Lung microvascular endothelial cell (primary cell): ENCODE measurements at regions not wholly inside any gene's neighbourhood (a gene's known extent, or its start where the extent isn't known, plus 50 kb on each side); places are given as distances from the start of the nearest gene placed in this dataset.
"Not testable (repeated sequence)": the region's sequence is repeated elsewhere in the genome, so short reads cannot be mapped to it uniquely, and the experiment has no call there.

Source experiments
- DNase-seq, 2 donors: peaks; one replicate each; pipeline versions ENCODE4 v3.0.0 to v3.0.0-alpha.2; 2010; ENCODE audit warnings: low read depth in 2 of 2

- DNase-seq = no peak
Measured at GRCh38 chr13:67943116-67943515, 713.0 kb upstream of the PCDH9 start.

- DNase-seq = no peak
Measured at GRCh38 chr13:67935626-67936025, 705.5 kb upstream of the PCDH9 start.

GRCh38 chr13:67934617-67935330 is 704.6 kb upstream of the PCDH9 start:
- no peak for DNase-seq

- no peak for DNase-seq
Measured at GRCh38 chr13:67932991-67933390, 702.9 kb upstream of the PCDH9 start.

GRCh38 chr13:67917291-67917987 is 687.3 kb upstream of the PCDH9 start:
- no peak for DNase-seq

GRCh38 chr13:67916650-67917049 is 686.5 kb upstream of the PCDH9 start:
- no peak for DNase-seq

GRCh38 chr13:67914535-67914934 is 684.4 kb upstream of the PCDH9 start:
- no peak for DNase-seq

- not testable (repeated sequence) for DNase-seq
Measured at GRCh38 chr13:67902960-67903359, 672.8 kb upstream of the PCDH9 start.

GRCh38 chr13:67880916-67881315 is 650.8 kb upstream of the PCDH9 start:
- DNase-seq = no peak

- no peak for DNase-seq
Measured at GRCh38 chr13:67878376-67878775, 648.2 kb upstream of the PCDH9 start.

GRCh38 chr13:67877031-67877430 is 646.9 kb upstream of the PCDH9 start:
- no peak for DNase-seq

GRCh38 chr13:67867206-67867605 is 637.1 kb upstream of the PCDH9 start:
- DNase-seq = no peak

- no peak for DNase-seq
Measured at GRCh38 chr13:67860315-67860714, 630.2 kb upstream of the PCDH9 start.

GRCh38 chr13:67859904-67860303 is 629.8 kb upstream of the PCDH9 start:
- DNase-seq = no peak

- no peak for DNase-seq
Measured at GRCh38 chr13:67857581-67858310, 627.6 kb upstream of the PCDH9 start.

GRCh38 chr13:67856955-67857354 is 626.8 kb upstream of the PCDH9 start:
- DNase-seq = no peak

- DNase-seq = no peak
Measured at GRCh38 chr13:67855741-67856238, 625.7 kb upstream of the PCDH9 start.

- no peak for DNase-seq
Measured at GRCh38 chr13:67854990-67855389, 624.9 kb upstream of the PCDH9 start.

GRCh38 chr13:67844574-67844973 is 614.4 kb upstream of the PCDH9 start:
- no peak for DNase-seq

GRCh38 chr13:67841071-67841470 is 610.9 kb upstream of the PCDH9 start:
- no peak for DNase-seq

- DNase-seq = no peak
Measured at GRCh38 chr13:67833564-67833963, 603.4 kb upstream of the PCDH9 start.

GRCh38 chr13:67829641-67830040 is 599.5 kb upstream of the PCDH9 start:
- no peak for DNase-seq
